HEK293 (cell line): ENCODE measurements at regions not wholly inside any gene's neighbourhood (a gene's known extent, or its start where the extent isn't known, plus 50 kb on each side); places are given as distances from the start of the nearest gene placed in this dataset.

Experiments used
- CTCF ChIA-PET: fragments of 350-600 bp; formaldehyde crosslinking; extraction: SDS; loops from one replicate; lab custom pipeline; 2021; ENCODE audit warnings: antibody characterized with exemption; lab: Yijun Ruan, JAX
- POLR2A ChIA-PET: fragments of 300-600 bp; formaldehyde crosslinking; extraction: SDS; loops from one replicate; lab custom pipeline; 2020; ENCODE audit warnings: antibody characterized with exemption, inconsistent platforms; lab: Yijun Ruan, JAX
- H3K27ac ChIP-seq: fragments of 200-500 bp; sonication (Bioruptor generic); 2 replicates; pipeline ENCODE4 v1.5.1; 2014; ENCODE audit warnings: low read depth, low read length, control low read depth, inconsistent platforms; ENCODE audit errors: extremely low read depth
- H3K36me3 ChIP-seq, 2 experiments: fragments of 200-500 bp in 1 of 2; sonication (Bioruptor generic) in 1 of 2; 1 replicate in 1 of 2; 2 replicates in 1 of 2; pipeline ENCODE4 v1.5.1; 2014 to 2017; ENCODE audit warnings: inconsistent platforms in 2 of 2, low read length in 2 of 2; ENCODE audit not compliant: control insufficient read depth in 2 of 2, insufficient read depth in 1 of 2
- H3K4me1 ChIP-seq: fragments of 200-500 bp; sonication (Bioruptor generic); 2 replicates; pipeline ENCODE4 v1.5.1; 2014; ENCODE audit warnings: mild to moderate bottlenecking, low read length, inconsistent platforms; ENCODE audit not compliant: control insufficient read depth, insufficient read depth
- H3K4me3 ChIP-seq: 2 replicates; pipeline ENCODE4 v1.5.1; 2011; ENCODE audit warnings: low read depth, mild to moderate bottlenecking, control low read depth, low read length, moderate library complexity
- H3K9me3 ChIP-seq: fragments of 200-500 bp; sonication (Bioruptor generic); 2 replicates; pipeline ENCODE4 v1.5.1; 2014; ENCODE audit warnings: low read depth, low read length, inconsistent platforms; ENCODE audit not compliant: control insufficient read depth, insufficient read depth
- IKZF3 ChIP-seq: fragments of 450-650 bp; IDR thresholded peaks from 2 replicates; pipeline ENCODE4 v1.5.0; 2018; ENCODE audit warnings: missing biosample characterization, mild to moderate bottlenecking, missing genetic modification characterization, moderate library complexity
- MEIS1 ChIP-seq: sonication (generic); formaldehyde crosslinking; IDR thresholded peaks from 2 replicates; pipeline ENCODE4 v1.8.1; 2022; ENCODE audit warnings: missing genetic modification reagents, mild to moderate bottlenecking, borderline replicate concordance
- MYNN ChIP-seq: fragments of 450-650 bp; formaldehyde crosslinking; IDR thresholded peaks from 2 replicates; pipeline ENCODE4 v1.5.1; 2016; ENCODE audit warnings: missing biosample characterization, missing genetic modification characterization, borderline replicate concordance
- PRDM2 ChIP-seq: fragments of 450-650 bp; formaldehyde crosslinking; IDR thresholded peaks from 2 replicates; pipeline ENCODE4 v1.5.1; 2016; ENCODE audit warnings: missing biosample characterization, missing genetic modification characterization, borderline replicate concordance
- SP3 ChIP-seq: fragments of 450-650 bp; formaldehyde crosslinking; IDR thresholded peaks from 2 replicates; pipeline ENCODE4 v1.5.1; 2016; ENCODE audit warnings: missing biosample characterization, missing genetic modification characterization
- ZBTB7A ChIP-seq: fragments of 450-650 bp; formaldehyde crosslinking; IDR thresholded peaks from 2 replicates; pipeline ENCODE4 v1.5.1; 2016; ENCODE audit warnings: low read depth, missing biosample characterization, missing genetic modification characterization
- ZFHX2 ChIP-seq: fragments of 450-650 bp; formaldehyde crosslinking; conservative IDR thresholded peaks from 2 replicates; pipeline ENCODE4 v1.5.1; 2016; ENCODE audit warnings: missing biosample characterization, missing genetic modification characterization
- ZNF121 ChIP-seq: fragments of 450-650 bp; formaldehyde crosslinking; IDR thresholded peaks from 2 replicates; pipeline ENCODE4 v1.5.1; 2016; ENCODE audit warnings: missing biosample characterization, missing genetic modification characterization
- ZNF138 ChIP-seq: fragments of 450-650 bp; formaldehyde crosslinking; IDR thresholded peaks from 2 replicates; pipeline ENCODE4 v1.5.1; 2016; ENCODE audit warnings: missing biosample characterization, missing genetic modification characterization, borderline replicate concordance
- ZNF2 ChIP-seq: fragments of 450-650 bp; formaldehyde crosslinking; IDR thresholded peaks from 2 replicates; pipeline ENCODE4 v1.5.1; 2016; ENCODE audit warnings: missing biosample characterization, missing genetic modification characterization
- ZNF341 ChIP-seq: fragments of 450-650 bp; formaldehyde crosslinking; IDR thresholded peaks from 2 replicates; pipeline ENCODE4; 2016; ENCODE audit warnings: low read depth, missing biosample characterization, missing genetic modification characterization
- ZNF350 ChIP-seq: fragments of 450-650 bp; formaldehyde crosslinking; IDR thresholded peaks from 2 replicates; pipeline ENCODE4 v1.5.0; 2017; ENCODE audit warnings: missing biosample characterization, mild to moderate bottlenecking, missing genetic modification characterization
- ZNF529 ChIP-seq: fragments of 450-650 bp; formaldehyde crosslinking; IDR thresholded peaks from 2 replicates; pipeline ENCODE4 v1.5.1; 2017; ENCODE audit warnings: missing genetic modification characterization, missing biosample characterization; ENCODE audit not compliant: insufficient replicate concordance
- ZNF561 ChIP-seq: fragments of 450-650 bp; IDR thresholded peaks from 2 replicates; pipeline ENCODE4 v1.5.1; 2018; ENCODE audit warnings: missing biosample characterization, missing genetic modification characterization, borderline replicate concordance
- ZNF645 ChIP-seq: fragments of 450-650 bp; formaldehyde crosslinking; IDR thresholded peaks from 2 replicates; pipeline ENCODE4; 2016; ENCODE audit warnings: missing biosample characterization, missing genetic modification characterization
- ZNF654 ChIP-seq: fragments of 450-650 bp; formaldehyde crosslinking; IDR thresholded peaks from 2 replicates; pipeline ENCODE4 v1.5.1; 2016; ENCODE audit warnings: low read depth, missing biosample characterization, missing genetic modification characterization
- ZNF658 ChIP-seq: fragments of 450-650 bp; formaldehyde crosslinking; IDR thresholded peaks from 2 replicates; pipeline ENCODE4; 2016; ENCODE audit warnings: missing biosample characterization, missing genetic modification characterization
- ZNF704 ChIP-seq: fragments of 450-650 bp; formaldehyde crosslinking; IDR thresholded peaks from 2 replicates; pipeline ENCODE4 v1.5.1; 2016; ENCODE audit warnings: missing biosample characterization, missing genetic modification characterization
- ZNF776 ChIP-seq: fragments of 450-650 bp; formaldehyde crosslinking; IDR thresholded peaks from 2 replicates; pipeline ENCODE4 v1.5.0; 2017; ENCODE audit warnings: missing biosample characterization, missing genetic modification characterization, borderline replicate concordance
- TF ChIP-seq, protein P1 (sequence below): fragments of 450-650 bp; formaldehyde crosslinking; IDR thresholded peaks from 2 replicates; pipeline ENCODE4 v1.5.1; 2016; ENCODE audit warnings: missing biosample characterization, missing genetic modification characterization

DNA sequence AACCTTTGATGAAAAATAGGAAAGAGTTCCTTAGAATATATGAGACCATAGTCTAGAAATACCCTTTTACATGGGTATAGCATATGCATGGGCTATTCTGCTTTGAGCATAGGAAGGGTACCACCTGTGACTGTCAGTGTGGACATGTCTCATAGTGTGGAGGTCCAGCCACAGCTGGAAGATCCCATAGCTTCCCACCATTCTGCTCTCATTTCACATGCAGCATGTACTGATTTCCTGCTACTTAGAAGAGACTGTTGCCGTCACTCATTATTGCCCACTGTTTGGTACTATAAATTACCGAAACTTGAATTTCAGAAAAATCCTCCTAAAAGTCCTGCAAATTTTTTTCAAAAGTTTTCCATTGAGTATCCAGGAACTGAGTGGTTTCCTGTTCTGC, 477.8 kb upstream of the DAB2 start:
- ChIA-PET POLR2A (no interaction called here), CTCF (no interaction called here)
- no peaks in the 10 kb centered on the region for H3K9me3 ChIP-seq
- H3K4me3 ChIP-seq = no peak overlapping the region
- H3K27ac ChIP-seq = no peak overlapping the region
- H3K36me3 ChIP-seq = no peaks in the 10 kb centered on the region
- TF ChIP-seq ZNF2 (tag by site-specific recombination) = no peak
- no peak for TF ChIP-seq ZNF704 (tag by site-specific recombination)
- TF ChIP-seq IKZF3 = no peak
- no peak for TF ChIP-seq ZNF341 (tag by site-specific recombination)
- TF ChIP-seq MEIS1 (CRISPR knock-in tag) = no peak
- TF ChIP-seq ZNF529 (tag by site-specific recombination) = no peak
- TF ChIP-seq ZNF350 (tag by site-specific recombination) = no peak
- TF ChIP-seq ZNF645 (tag by site-specific recombination) = no peak
- TF ChIP-seq PRDM2 = no peak
- no peak for TF ChIP-seq ZFHX2 (tag by site-specific recombination)
- TF ChIP-seq ZNF776 (tag by site-specific recombination) = no peak
- no peak for TF ChIP-seq ZBTB7A (tag by site-specific recombination)
- TF ChIP-seq ZNF658 (tag by site-specific recombination) = no peak
- no peak for TF ChIP-seq ZNF561 (tag by site-specific recombination)
- no peak for TF ChIP-seq ZNF654 (tag by site-specific recombination)
- TF ChIP-seq SP3 (tag by site-specific recombination) = no peak
- no peak for TF ChIP-seq MYNN (tag by site-specific recombination)
- TF ChIP-seq ZNF138 = no peak
- no peak for TF ChIP-seq ZNF121
- TF ChIP-seq, protein P1, sequence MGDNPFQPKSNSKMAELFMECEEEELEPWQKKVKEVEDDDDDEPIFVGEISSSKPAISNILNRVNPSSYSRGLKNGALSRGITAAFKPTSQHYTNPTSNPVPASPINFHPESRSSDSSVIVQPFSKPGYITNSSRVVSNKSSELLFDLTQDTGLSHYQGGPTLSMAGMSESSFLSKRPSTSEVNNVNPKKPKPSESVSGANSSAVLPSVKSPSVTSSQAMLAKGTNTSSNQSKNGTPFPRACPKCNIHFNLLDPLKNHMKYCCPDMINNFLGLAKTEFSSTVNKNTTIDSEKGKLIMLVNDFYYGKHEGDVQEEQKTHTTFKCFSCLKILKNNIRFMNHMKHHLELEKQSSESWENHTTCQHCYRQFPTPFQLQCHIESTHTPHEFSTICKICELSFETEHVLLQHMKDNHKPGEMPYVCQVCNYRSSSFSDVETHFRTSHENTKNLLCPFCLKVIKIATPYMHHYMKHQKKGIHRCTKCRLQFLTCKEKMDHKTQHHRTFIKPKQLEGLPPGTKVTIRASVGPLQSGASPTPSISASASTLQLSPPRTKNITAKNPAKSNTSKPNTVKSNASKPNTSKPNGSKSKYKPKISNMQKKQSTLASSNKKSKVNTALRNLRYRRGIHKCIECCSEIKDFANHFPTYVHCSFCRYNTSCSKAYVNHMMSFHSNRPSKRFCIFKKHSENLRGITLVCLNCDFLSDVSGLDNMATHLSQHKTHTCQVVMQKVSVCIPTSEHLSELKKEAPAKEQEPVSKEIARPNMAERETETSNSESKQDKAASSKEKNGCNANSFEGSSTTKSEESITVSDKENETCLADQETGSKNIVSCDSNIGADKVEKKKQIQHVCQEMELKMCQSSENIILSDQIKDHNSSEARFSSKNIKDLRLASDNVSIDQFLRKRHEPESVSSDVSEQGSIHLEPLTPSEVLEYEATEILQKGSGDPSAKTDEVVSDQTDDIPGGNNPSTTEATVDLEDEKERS (tag by site-specific recombination) = no peak
- no peaks in the 10 kb centered on the region for H3K4me1 ChIP-seq
